Occipital lobe (tissue), 1 donor: ENCODE measurements at regions not wholly inside any gene's neighbourhood (a gene's known extent, or its start where the extent isn't known, plus 50 kb on each side); places are given as distances from the start of the nearest gene placed in this dataset.
A peak's percentile ranks its signal among the peaks of the same experiment; 100 is the strongest.

Experiments used
- DNase-seq: peaks from one replicate; lab custom pipeline; 2025; lab: John Stamatoyannopoulos, UW

GRCh38 chr3:59653405-59654122 is 603.7 kb upstream of the CFAP20DC start:
- DNase-seq, result no peak

GRCh38 chr3:59644479-59645402 is 594.9 kb upstream of the CFAP20DC start:
- DNase-seq, result no peak

GRCh38 chr3:59641169-59641899 is 591.5 kb upstream of the CFAP20DC start:
- DNase-seq, result peak; percentile 10

GRCh38 chr3:59632760-59633573 is 583.1 kb upstream of the CFAP20DC start:
- no peak for DNase-seq

GRCh38 chr3:59631482-59631881 is 581.7 kb upstream of the CFAP20DC start:
- no peak for DNase-seq

GRCh38 chr3:59621037-59621436 is 571.2 kb upstream of the CFAP20DC start:
- no peak for DNase-seq

DNA sequence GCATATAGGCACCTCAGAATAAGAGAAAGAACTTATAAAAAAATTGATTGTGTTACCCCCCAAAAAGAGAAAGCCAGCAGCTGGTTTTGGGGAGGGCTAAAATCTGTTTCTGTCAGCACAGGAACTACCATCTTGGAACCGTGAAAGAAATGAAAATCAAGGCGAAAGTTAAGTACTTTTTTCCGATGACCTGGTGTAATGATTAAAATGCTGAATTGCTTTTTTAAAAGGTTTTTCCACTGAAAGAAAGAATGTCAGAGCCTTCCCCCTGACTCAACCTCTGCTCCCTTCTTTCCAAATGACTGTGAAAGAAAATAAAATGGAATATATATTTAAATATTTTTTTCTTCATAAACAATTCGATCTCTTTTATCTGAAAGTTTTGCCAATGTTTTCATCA is 570.5 kb upstream of the CFAP20DC start:
- no peak for DNase-seq

DNA sequence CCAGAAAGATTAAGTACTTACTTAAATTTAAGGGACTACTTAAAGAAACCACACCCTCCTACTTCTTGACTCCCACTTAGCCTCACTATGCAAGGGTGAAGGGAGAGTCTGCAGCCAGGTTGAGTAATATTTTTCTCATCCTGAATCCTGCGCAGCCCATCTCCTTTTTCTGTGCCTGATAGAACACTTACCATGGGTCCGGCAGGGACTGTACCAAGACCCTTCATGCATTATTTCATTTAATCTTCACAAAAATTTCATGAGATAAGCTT is 562.6 kb upstream of the CFAP20DC start:
- DNase-seq, result no peak

GRCh38 chr3:59611649-59612443 is 562.0 kb upstream of the CFAP20DC start:
- DNase-seq, result no peak

DNA sequence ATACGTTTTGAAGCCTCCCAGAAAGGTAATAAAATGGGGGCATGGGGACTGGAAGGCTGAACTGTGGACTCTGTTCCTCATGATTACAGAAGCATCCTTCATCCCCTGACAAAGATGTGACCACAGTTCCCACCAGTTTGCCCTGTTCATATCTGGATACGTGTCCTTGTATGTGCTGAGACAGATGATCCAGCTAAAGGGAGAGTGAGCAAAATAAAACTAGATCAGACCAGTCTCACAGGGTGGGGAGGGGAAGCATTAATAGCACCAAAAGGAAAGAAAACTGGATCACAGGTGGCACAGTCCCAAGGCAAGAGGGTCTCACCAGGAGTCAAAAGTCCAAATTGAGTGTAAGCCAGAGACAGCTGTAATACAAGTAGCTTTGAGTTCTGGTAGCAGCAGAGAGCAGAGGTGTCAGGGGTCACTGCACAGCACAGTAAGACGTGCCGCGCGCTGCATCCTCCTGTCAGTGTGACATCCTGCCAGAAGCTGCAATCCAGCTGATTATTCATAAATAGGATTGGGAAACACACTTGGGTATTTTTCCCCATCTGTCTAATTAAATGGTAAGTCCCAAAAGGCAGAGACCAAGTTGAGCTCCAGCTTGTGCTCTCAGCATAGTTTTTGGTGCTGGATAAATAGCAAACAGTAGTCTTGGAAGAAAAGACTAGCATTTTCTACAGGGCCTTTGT is 560.0 kb upstream of the CFAP20DC start:
- DNase-seq, result no peak

- DNase-seq, result no peak
These were observed 558.5 kb upstream of the CFAP20DC start for GRCh38 chr3:59608356-59608755.

- DNase-seq, result no peak
These were observed 557.8 kb upstream of the CFAP20DC start for GRCh38 chr3:59607656-59608055.

GRCh38 chr3:59606638-59607266 is 556.9 kb upstream of the CFAP20DC start:
- DNase-seq, result no peak

- no peak for DNase-seq
These were observed 556.2 kb upstream of the CFAP20DC start for GRCh38 chr3:59605944-59606534.

- DNase-seq, result no peak
These were observed 555.5 kb upstream of the CFAP20DC start for GRCh38 chr3:59605318-59605717.

DNA sequence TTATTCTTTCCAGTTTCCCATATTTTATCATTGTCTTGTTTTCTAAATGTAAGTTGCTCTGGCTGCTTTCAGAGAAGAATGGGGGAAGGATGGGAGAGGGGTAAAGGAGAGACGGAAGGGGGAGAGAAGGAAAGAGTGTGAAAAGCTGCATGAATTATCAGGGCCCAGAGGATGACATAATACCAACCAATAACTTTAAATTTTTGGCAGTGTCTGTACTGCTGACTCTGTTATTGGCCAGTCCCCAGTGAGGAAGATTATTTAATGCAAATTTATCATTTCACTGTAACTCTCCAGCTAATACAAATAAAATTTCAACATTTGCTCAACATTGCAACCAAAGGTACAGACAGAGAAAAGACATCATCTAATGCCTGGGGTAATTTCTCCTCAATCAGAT is 551.7 kb upstream of the CFAP20DC start:
- DNase-seq, result no peak

DNA sequence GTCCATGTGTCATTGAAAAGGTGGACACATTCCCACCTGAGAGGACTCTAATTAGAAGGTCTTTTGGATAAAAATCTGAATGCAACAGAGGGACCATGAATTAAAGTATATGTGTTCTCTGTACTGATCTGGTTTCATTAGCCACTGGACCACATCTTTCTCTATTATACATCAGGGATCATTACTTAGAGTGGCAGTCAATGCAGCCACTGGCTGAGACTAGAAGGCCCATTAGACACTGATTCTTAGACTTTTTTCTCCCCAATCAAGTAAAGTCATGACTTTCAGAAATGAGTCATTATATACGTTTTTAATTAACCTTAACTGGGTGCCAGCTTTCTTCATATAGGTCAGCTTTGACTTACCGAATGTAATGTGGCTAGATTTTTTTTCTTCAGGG is 550.8 kb upstream of the CFAP20DC start:
- DNase-seq, result no peak

DNA sequence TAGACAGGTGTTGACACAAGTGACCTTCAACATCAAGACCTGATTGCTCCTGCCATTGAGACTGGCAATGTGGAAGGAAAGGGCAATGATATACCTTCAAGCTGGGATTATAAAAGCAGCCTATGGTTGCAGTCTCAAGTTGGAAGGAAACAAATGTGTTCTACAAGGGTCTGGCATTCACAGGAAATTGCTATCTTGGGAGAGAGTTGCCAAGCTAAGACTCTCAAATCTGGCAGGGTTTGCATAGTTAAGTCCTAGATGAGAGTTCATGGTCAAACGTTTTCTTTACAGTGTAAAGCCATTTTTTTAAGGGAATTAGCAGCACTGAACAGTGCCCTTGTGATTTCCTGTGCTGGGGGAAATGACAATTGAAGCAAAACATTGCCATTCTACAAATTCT is 546.9 kb upstream of the CFAP20DC start:
- no peak for DNase-seq

- DNase-seq, result no peak
These were observed 546.0 kb upstream of the CFAP20DC start for GRCh38 chr3:59595830-59596229.
